GM19463 (cell line): ENCODE measurements at regions not wholly inside any gene's neighbourhood (a gene's known extent, or its start where the extent isn't known, plus 50 kb on each side); places are given as distances from the start of the nearest gene placed in this dataset.

Experiments used
- ATAC-seq: cut with Tn5 transposase; IDR thresholded peaks from one replicate; pipeline ENCODE4 v1.9.1; 2021; ENCODE audit warnings: mild to moderate bottlenecking, moderate library complexity; ENCODE audit not compliant: unreplicated experiment

- no peak for ATAC-seq
These were observed 269.8 kb downstream of the CDC5L start for GRCh38 chr6:44657206-44657819.

DNA sequence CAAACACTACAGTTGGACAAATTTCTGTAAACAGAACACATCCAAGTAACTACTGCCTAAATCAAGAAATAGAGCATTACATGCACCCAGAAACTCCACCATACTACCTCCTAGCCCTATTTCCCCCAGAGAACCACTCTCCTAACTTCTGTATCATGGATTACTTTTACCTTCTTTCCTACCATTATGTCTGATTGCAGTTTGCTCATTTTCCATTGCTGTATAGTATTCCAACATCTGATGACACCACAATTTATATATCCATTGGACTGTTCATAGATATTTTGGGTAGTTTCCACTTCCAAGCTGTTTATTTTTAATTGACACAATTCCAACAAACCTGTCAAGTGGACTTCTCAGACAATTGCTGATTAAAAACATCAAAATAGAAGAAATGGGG is 271.1 kb downstream of the CDC5L start:
- no peak for ATAC-seq

- no peak for ATAC-seq
These were observed 272.2 kb downstream of the CDC5L start for GRCh38 chr6:44659726-44660125.

GRCh38 chr6:44660561-44661220 is 273.2 kb downstream of the CDC5L start:
- ATAC-seq = no peak

DNA sequence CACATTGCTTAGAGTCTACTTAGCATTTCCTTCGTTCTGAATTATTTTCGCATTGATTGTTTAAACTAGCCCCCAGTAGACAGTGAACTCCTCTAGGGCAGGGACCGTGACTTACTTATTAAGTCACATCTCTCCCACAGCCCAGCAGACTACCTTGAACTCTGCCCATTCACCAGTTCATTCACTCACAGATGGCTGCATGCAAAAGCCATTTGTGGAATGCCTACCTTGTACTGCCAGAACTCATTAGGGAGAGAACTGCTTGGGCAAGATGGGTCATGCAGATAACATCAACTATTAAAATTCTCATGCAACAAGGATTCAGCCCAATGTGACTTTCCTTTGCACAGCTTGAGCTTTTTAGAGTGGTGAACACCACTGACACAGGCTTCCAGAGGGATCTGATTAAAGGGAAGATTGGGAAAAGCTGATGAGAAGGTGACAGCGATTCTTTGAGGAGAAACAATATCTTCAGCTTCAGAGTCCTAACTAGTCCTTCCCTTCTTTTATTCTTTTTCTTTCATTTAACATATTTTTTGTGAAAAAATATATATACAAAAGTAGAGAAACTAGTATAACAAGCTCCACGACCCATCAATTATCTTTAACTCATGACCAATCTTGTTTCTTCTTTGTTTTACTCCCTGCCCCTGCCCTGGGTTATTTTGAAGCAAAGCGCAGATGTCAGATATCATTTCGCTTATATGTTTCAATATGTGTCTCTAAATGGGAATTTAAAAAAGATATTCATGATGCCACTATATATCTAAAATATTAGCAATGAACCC is 273.9 kb downstream of the CDC5L start:
- no peak for ATAC-seq

DNA sequence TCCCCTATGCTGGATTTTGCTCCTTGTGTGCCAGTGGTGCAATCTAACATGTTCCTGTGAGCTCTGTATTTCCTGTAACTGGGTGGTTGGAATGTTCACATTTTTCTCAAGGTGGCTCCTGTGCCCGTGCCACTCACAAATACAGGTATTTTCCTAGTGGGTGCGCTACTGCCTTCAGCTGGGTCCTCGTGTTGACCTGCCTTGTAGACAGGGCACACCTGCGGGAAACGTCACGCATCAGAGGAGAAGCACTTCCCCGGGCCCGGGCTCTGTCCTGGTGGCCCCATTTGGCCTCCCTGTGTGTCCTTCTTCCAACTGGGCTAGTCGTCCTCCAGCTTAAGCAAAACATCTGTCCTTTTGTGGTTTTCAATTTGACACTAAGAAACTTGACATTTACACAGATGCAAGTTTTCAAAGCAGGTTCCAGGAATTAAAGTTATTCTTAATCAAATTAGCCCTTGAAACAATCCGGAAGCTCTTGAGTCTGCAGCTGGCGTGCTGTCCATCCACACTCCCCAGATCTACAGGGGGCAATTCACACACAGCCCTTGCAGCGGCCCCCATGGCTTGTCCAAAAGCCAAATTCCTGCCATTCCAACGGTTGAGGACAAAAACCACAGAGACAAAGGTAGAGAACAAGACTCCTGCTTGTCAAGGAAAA is 275.1 kb downstream of the CDC5L start:
- ATAC-seq = no peak

DNA sequence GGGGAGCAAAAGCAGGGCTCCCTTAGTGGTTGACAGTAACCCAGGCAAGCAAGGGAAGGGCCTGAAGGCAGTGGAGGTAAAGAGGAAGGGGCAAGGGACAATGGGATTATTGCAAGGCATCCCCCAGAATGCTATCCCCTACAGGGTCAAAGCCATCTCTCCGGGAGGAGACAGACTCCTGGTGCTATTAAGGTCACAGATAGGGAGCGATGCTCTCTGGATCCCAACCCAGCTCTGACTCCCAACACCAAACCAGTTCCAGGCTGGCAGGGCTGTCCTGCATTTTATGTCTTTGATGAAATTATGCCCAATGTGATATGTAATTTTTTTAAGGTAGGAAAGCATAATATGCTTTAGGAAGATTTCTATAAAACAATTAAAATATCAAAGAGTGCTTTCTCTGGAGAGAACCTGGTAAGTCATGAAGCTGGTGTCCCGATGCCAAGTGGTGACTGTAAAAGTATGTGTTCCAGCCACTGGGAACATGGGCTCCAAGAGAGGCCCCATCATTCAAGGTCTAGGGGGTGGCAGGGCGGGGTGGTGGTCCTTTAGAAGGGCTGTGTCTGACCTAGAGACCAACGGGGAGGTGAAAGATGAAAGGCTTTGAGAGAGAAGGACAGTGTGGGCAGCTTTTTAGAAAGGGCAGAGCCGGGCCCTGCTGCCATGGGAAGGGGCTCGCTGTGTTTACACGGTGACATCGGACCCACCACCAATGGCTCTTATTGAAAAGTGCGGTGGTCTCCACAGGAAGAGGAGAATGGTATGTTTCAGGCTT is 276.5 kb downstream of the CDC5L start:
- ATAC-seq = no peak

DNA sequence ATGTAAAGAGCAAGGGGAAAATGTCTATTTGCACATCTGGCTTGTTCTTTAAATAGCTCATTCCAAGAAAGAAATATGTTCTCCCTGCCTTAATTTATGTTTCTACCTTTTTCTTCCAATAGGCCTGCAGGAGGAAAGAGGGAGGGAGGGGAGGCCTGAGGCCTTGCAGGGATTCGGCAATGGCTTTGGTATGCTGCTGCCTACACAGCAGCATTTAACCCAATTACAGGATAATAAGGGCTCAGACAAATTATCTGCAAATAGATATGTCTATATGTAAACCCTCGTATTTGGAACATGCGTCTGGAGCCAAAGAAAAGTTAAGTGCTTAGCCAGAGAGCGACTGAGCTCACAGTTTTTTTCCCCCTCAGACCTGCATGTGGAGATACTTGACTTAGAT is 277.2 kb downstream of the CDC5L start:
- ATAC-seq = no peak

- no peak for ATAC-seq
These were observed 277.6 kb downstream of the CDC5L start for GRCh38 chr6:44665143-44665542.

DNA sequence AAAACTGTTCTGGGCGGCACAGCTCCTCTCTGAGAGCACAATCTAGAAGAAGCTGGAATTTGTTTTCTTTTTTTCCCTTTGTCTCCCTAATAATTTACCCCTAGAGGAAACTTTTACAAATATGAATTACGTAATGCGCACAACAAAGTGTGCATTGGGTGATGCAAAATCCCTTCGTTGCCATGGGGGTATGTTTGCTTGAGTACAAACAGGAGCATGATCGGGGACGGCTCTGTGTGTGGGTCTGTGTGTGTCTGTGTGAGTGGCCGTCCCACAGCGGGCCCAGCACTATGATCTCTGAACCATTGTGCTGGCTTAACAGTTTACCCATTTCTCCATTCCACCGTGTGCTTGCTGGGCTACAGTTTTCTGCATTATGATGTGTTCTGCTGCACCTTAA is 278.2 kb downstream of the CDC5L start:
- ATAC-seq = no peak

- ATAC-seq = no peak
These were observed 278.8 kb downstream of the CDC5L start for GRCh38 chr6:44666324-44666723.

DNA sequence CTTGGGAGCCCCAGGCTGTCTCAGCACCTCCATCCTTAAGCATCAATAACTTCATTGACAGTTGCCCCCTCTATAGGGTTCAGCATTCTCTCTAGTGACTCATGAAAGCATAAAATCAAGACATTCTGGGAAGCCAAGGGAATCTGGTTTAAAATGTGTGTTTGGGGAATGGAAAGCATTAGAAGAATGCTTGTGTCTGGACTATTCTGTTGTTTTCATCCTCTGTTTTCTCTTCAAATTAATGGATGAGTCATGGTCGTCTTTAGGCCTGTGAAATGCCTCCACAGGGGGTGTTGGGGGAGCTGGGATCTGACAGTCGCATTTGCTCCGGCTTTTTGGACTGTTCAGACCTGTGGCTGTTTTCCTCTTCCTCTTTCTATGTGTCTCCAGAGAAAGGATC is 279.7 kb downstream of the CDC5L start:
- ATAC-seq = no peak

DNA sequence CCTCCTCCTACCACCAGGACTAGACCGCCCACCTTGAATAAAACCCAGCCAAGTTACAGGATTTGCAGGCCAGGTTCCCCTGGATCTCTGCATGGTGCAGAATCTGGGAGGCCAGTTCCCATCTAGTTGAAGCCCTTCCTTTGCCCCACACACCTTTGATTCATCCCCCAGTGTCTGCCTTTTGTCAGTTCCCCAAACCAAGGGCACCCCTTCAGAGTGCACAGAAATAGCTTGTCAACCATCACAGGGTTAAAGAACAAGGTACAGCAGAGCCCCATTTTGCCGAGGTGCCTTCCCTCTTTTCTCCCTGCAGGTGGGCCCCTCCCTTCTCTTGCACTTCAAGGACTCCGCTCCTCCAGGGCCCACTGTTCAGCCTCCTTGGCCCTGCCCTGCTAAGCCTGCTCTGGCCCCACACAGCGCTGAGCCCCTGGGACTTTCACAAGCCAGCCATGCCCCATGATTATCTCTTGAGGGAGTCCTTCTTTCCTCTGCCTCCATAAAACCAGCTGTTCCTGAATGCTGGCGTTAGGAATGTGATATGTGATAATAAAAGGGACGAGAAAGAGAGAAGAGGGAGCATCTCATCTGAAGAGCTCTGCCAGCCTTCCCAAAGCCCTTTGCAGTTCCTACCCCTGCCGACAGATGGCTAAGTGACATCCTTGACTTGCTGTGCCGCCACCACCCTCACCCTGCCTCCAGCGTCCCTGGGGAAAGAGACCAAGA is 280.3 kb downstream of the CDC5L start:
- no peak for ATAC-seq

DNA sequence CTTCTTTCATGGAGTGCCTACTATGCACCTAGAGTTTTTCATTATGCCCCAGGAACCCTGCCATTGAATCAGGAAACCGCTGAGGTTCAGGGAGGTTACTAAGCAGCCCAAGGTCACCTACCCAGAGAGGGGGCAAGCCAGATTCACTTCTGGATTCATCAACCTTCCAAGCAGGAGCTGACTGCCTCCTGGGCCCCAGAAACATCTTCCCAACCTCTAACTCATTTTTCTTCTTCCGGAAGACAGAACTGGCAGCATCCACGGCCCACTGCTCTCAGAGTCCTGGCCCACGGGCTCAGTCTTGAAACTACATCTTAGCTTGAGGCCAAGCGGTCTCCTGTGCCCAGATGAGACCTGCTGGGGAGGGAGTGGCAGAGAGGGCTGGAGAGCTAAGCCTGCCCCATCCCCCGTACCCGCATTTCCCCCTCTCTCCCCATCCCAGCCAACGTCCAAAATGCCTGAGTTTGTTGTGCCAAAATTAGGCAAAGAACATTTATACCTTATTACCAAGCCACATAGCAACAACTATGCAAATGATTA is 281.0 kb downstream of the CDC5L start:
- ATAC-seq = no peak

- no peak for ATAC-seq
These were observed 281.7 kb downstream of the CDC5L start for GRCh38 chr6:44668976-44669934.

DNA sequence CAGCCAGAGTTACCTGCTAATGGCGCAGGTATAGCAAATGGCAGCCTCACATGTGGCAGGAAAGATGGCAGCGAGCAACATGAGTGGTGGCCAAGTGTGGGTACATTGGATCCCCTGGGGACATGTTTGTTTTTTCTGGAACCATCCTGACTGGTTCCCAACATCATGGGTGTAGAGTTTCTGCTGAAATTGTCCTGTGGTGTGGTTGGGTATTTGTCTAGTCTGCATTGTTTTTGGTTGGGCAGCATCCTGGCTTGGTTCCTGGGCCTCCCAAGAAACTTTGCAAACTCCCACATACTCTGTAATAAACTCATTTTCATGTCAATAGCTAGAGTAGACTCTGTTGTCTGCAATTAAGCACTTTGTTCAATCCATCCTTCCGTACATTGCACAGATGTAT is 282.6 kb downstream of the CDC5L start:
- ATAC-seq = no peak

GRCh38 chr6:44671333-44671732 is 283.8 kb downstream of the CDC5L start:
- ATAC-seq = no peak

- ATAC-seq = no peak
These were observed 284.6 kb downstream of the CDC5L start for GRCh38 chr6:44672086-44672485.

DNA sequence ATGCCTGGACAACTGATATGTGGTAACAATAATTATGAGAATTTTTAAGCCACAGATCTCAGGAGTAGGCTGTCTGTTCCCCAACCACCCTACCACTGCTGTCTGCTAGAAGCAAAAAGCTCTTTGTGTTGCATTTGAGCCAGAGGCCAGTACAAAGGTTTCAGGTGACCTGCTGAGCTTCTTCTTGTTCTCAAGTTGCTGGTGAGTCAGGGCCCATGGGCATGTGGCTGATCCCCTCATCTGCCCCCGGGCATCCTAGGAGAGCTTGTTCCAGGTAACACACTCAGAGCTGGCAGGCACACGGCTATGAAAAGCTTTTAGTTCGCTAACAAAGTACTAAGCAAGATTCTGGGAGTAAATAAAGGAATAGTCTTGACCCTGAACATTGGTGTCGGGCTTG is 285.3 kb downstream of the CDC5L start:
- no peak for ATAC-seq
